ENCODE measurements at regions not wholly inside any gene's neighbourhood (a gene's known extent, or its start where the extent isn't known, plus 50 kb on each side); places are given as distances from the start of the nearest gene placed in this dataset.

DNA sequence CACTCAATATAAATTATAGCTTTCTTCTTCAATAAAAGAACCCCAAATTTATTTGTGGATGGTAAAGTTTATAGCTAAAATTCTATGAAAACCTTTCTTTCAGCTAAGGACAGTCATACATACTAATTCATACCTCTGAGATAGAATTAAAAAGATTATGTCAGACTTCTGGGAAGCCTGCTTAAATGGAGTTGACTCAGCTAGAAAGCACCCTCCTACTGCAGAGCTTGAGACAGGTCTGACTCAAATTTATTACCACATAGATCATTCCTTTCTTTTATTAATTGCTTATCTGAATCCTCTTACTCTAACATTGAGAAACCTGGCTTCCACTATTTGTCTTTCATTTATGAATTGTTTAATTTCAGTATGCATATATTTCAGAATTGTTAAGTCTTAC, 1007.0 kb upstream of the LRFN5 start:
- no peak for TF ChIP-seq CTCF (conservative IDR thresholded peaks at IDR 0.05; ENCODE audit: low read depth in 2 of 2)
- no peak for TF ChIP-seq REST (IDR thresholded peaks at IDR 0.05; ENCODE audit: unreplicated experiment)
- TF ChIP-seq, protein P1, sequence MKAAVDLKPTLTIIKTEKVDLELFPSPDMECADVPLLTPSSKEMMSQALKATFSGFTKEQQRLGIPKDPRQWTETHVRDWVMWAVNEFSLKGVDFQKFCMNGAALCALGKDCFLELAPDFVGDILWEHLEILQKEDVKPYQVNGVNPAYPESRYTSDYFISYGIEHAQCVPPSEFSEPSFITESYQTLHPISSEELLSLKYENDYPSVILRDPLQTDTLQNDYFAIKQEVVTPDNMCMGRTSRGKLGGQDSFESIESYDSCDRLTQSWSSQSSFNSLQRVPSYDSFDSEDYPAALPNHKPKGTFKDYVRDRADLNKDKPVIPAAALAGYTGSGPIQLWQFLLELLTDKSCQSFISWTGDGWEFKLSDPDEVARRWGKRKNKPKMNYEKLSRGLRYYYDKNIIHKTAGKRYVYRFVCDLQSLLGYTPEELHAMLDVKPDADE (IDR thresholded peaks at IDR 0.05), result no peak
- no peak for TF ChIP-seq EZH2 (IDR thresholded peaks at IDR 0.05; ENCODE audit: low read depth, unreplicated experiment)
- TF ChIP-seq POLR2AphosphoS5 (IDR thresholded peaks at IDR 0.05; ENCODE audit: low read depth), result no peak
- TF ChIP-seq EZH2phosphoT487 (IDR thresholded peaks at IDR 0.05; ENCODE audit: unreplicated experiment), result no peak

Measured in GM23338 (cell line).